Superior temporal gyrus (tissue), 1 donor: ENCODE measurements at regions not wholly inside any gene's neighbourhood (a gene's known extent, or its start where the extent isn't known, plus 50 kb on each side); places are given as distances from the start of the nearest gene placed in this dataset.
"Not testable (repeated sequence)": the region's sequence is repeated elsewhere in the genome, so short reads cannot be mapped to it uniquely, and the experiment has no call there.

Source experiments
- DNase-seq: peaks from one replicate; pipeline ENCODE4 v3.0.0-alpha.2; 2016; ENCODE audit errors: extremely low spot score

DNA sequence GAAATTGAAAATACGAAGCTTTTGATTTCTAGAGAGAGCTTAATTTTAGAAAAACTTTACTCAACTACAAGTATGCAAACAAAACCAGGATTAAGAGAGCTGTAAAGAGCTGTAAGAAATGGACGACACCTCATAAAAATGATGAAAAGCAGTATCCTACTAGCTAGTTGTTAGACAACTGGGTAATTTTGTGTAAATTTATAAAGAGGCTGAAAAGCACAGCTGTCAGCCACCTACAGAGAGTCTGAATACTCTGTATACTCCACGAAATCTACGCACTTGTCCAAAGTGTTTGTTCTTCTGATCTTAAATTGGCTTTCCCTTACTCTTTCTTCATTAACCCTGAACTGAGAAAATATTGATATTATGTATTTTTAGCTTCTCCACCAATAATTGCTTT lies 808.4 kb upstream of the EPHA7 start:
- no peak for DNase-seq

- no peak for DNase-seq
Observed at GRCh38 chr6:94217836-94218235, 798.5 kb upstream of the EPHA7 start.

- no peak for DNase-seq
Observed at GRCh38 chr6:94215552-94215951, 796.2 kb upstream of the EPHA7 start.

DNA sequence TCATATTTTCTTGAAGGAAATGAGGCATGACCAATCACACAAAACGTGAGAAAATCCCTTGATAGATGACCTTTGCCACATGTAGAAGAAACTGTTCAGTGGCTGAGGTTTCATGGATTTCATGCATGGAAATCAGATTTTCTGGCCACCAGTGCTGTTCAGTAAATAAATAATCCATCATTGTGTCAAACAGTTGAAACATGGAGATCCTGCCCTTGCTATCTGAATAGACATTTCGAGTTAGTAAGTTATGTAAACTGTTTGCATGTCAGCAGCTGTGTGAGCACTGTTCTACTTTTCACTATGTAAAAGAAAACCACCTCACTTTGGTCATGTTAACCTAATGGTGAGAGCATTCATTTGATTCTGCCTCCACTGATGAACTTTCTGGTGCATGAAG lies 793.9 kb upstream of the EPHA7 start:
- DNase-seq: no peak

DNA sequence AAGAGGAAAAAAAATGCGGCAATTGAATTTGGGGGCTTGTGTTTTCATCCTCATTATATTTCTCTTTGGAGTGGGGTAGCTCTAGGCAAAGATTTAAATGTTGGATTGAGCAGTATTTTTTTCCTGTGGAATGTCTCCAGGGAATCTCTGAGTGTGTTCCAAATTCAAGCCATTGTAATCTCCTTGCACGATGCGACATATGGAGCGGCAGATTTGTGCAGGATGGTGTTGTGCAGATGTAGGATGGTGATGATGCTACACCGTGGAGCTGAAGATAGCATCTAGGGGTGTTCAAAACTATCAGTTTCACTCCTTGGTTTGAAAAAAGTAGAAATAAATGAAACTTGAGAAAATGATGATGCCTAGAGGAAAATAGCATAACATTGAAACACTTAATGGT lies 777.5 kb upstream of the EPHA7 start:
- DNase-seq: peak; percentile 60

- DNase-seq: no peak
Observed at GRCh38 chr6:94190030-94190429, 770.7 kb upstream of the EPHA7 start.

- no peak for DNase-seq
Observed at GRCh38 chr6:94184666-94185464, 765.5 kb upstream of the EPHA7 start.

DNA sequence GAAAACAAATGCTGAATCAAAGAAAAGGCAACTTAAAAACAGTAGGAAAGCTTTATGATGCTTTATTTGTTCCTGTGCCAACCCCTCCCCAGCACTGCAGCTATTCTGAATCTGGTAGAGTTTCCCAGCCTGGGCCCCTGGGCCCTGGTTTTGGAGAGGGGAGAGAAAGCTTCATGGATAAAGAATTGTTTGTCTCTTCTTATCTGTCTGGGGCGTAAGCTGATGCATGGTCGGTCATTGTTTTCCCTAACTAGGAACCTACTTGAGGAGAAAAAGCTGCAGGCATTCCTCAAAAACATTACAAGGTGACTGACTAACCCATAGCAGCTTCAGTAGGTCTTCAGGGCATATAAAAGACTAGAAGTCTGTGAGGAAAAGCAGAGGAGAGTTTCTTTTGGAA lies 758.1 kb upstream of the EPHA7 start:
- no peak for DNase-seq

DNA sequence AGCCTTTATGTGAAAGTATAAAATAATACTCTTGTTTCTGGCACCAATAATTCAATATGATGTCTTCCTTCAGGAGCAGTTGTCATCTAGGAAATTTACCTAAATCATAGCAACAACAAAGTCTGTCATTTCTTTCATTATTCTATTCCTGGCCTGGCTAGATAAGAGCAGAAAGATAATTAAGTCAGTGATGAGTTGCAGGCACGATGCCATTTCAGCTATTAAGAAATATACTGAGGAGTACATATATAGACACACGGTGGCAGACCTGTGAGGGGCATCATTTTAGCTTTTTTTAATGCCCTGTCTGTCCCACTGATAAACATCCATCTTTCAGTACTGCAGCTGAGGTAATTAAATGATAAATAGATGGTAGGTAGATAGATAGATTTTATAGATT lies 756.1 kb upstream of the EPHA7 start:
- DNase-seq: no peak

GRCh38 chr6:94163877-94164276 lies 744.5 kb upstream of the EPHA7 start:
- DNase-seq: no peak

GRCh38 chr6:94150886-94151285 lies 731.5 kb upstream of the EPHA7 start:
- DNase-seq: no peak

DNA sequence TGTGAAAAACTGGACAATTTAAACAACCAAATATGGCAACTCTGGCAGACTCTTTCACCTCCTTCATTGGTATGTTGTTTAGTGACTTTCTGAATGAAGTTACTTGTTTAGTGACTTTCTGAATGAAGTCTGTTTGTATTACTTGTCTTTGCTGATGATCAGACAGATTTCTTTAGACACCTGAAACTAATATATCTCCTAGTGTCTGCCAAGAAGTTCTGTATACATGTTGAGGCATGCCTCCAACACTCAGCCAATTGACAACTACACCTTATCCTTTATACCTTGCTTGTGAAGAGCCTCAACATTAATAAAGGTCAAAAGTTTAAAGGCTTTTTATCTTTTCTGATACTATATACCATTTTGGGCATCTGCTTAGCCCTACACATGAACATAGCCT lies 725.4 kb upstream of the EPHA7 start:
- DNase-seq: no peak

DNA sequence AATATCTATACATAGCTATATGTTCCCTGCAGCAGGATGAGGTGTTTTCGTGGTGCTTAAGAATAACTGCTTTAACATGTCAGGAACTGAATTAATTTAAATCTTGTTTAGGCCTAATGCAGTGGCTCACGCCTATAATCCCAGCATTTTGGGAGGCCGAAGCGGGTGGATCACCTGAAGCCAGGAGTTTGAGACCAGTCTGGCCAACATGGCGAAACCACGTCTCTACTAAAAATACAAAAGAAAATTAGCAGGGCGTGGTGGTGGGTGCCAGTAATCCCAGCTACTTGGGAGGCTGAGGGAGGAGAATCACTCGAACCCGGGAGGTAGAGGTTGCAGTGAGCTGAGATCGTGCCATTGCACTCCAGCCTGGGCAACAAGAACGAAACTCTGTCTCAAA lies 717.8 kb upstream of the EPHA7 start:
- DNase-seq: not testable (repeated sequence)

- DNase-seq: no peak
Observed at GRCh38 chr6:94133106-94133505, 713.7 kb upstream of the EPHA7 start.

DNA sequence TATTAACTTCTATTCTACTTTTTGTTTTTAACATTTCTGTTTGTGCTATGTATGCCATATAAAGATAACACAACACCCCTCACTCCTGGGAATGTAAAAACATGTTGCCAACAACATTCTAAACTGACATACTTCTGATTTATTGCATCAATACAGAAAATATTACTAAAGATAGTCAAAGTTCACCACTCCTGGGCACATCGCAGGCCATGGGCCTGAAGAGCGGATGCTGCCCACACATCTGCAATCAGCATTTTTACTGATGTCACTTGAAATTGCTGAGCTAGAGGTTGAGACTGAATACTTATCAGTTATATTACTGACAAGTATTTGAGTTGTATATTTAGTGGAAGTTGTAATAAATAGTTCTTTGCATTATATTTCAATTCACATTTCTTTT lies 711.9 kb upstream of the EPHA7 start:
- DNase-seq: no peak

GRCh38 chr6:94130478-94130877 lies 711.1 kb upstream of the EPHA7 start:
- DNase-seq: peak; percentile 18

- DNase-seq: no peak
Observed at GRCh38 chr6:94129926-94130325, 710.6 kb upstream of the EPHA7 start.

- DNase-seq: no peak
Observed at GRCh38 chr6:94127716-94128115, 708.4 kb upstream of the EPHA7 start.

- DNase-seq: no peak
Observed at GRCh38 chr6:94124333-94124732, 705.0 kb upstream of the EPHA7 start.

GRCh38 chr6:94121094-94121493 lies 701.7 kb upstream of the EPHA7 start:
- no peak for DNase-seq

GRCh38 chr6:94099072-94099471 lies 679.7 kb upstream of the EPHA7 start:
- DNase-seq: no peak

GRCh38 chr6:94095961-94096360 lies 676.6 kb upstream of the EPHA7 start:
- no peak for DNase-seq

DNA sequence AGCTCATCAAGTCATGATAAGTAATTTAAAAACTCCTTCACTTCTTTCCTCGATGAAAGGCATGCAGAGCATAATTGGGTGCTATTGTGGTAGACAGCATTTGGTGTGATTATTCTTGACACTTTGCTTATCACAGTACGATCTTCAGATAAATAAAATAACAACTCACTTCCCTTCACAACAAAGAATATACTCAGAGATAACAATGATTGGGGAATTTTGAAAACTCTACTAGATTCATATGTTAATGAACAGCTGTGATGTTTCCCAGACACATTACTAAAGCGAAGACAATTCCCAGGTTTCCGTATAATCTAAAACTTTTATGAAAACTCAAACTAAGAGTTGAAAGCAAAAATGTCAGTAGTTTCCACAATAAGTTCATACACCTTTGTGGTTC lies 670.6 kb upstream of the EPHA7 start:
- DNase-seq: no peak

- no peak for DNase-seq
Observed at GRCh38 chr6:94088870-94089269, 669.5 kb upstream of the EPHA7 start.
